H9 (cell line): ENCODE measurements at regions not wholly inside any gene's neighbourhood (a gene's known extent, or its start where the extent isn't known, plus 50 kb on each side); places are given as distances from the start of the nearest gene placed in this dataset.

Experiments
- DNase-seq: peaks from one replicate; pipeline ENCODE4 v3.0.0-alpha.2; 2017
- H2AFZ ChIP-seq: one replicate; pipeline ENCODE4 v1.6.1; 2013; ENCODE audit warnings: mild to moderate bottlenecking, low read length, control low read depth, moderate library complexity
- H2AK5ac ChIP-seq: 2 replicates; pipeline ENCODE4 v1.6.1; 2013; ENCODE audit warnings: low read length, control low read depth, mixed read lengths; ENCODE audit not compliant: insufficient read length
- H2BK120ac ChIP-seq: one replicate; pipeline ENCODE4 v1.6.1; 2013; ENCODE audit warnings: low read depth, mild to moderate bottlenecking, low read length, control low read depth, inconsistent platforms; ENCODE audit not compliant: poor library complexity, severe bottlenecking
- H2BK12ac ChIP-seq: 2 replicates; pipeline ENCODE4 v1.6.1; 2013; ENCODE audit warnings: low read length, control low read depth, mixed read lengths, low read depth; ENCODE audit not compliant: insufficient read length
- H2BK15ac ChIP-seq: 2 replicates; pipeline ENCODE4 v1.6.1; 2013; ENCODE audit warnings: low read depth, low read length, control low read depth
- H2BK20ac ChIP-seq: one replicate; pipeline ENCODE4 v1.6.1; 2013; ENCODE audit warnings: low read depth, mild to moderate bottlenecking, low read length, control low read depth, inconsistent platforms; ENCODE audit not compliant: poor library complexity, severe bottlenecking
- H2BK5ac ChIP-seq: 2 replicates; pipeline ENCODE4 v1.6.1; 2013; ENCODE audit warnings: low read length, control low read depth, mixed read lengths; ENCODE audit not compliant: insufficient read length
- H3K14ac ChIP-seq: 2 replicates; pipeline ENCODE4 v1.6.1; 2013; ENCODE audit warnings: low read length, control low read depth; ENCODE audit not compliant: insufficient read depth
- H3K18ac ChIP-seq: 2 replicates; pipeline ENCODE4 v1.6.1; 2013; ENCODE audit warnings: low read depth, mild to moderate bottlenecking, mixed read lengths, low read length, control low read depth; ENCODE audit not compliant: insufficient read length
- H3K23ac ChIP-seq: 2 replicates; pipeline ENCODE4 v1.6.1; 2013; ENCODE audit warnings: low read length, control low read depth, mixed read lengths, low read depth; ENCODE audit not compliant: insufficient read length
- H3K23me2 ChIP-seq: 2 replicates; pipeline ENCODE4 v1.6.1; 2013; ENCODE audit warnings: low read depth, mild to moderate bottlenecking, mixed read lengths, low read length, control low read depth; ENCODE audit not compliant: insufficient read length, poor library complexity, severe bottlenecking
- H3K27ac ChIP-seq: 2 replicates; pipeline ENCODE4 v1.5.1; 2013; ENCODE audit warnings: low read length, control low read depth, mixed read lengths, low read depth; ENCODE audit not compliant: insufficient read length
- H3K27me3 ChIP-seq: 2 replicates; pipeline ENCODE4 v1.6.1; 2013; ENCODE audit warnings: low read length, control low read depth, inconsistent platforms; ENCODE audit not compliant: insufficient read depth
- H3K4ac ChIP-seq: 2 replicates; pipeline ENCODE4 v1.6.1; 2013; ENCODE audit warnings: low read depth, mild to moderate bottlenecking, control low read depth, inconsistent platforms, low read length, moderate library complexity
- H3K4me1 ChIP-seq: 2 replicates; pipeline ENCODE4 v1.6.1; 2013; ENCODE audit warnings: low read length, control low read depth, inconsistent platforms; ENCODE audit not compliant: insufficient read depth
- H3K4me2 ChIP-seq: 2 replicates; pipeline ENCODE4 v1.6.1; 2013; ENCODE audit warnings: low read length, control low read depth, mixed read lengths; ENCODE audit not compliant: insufficient read length, insufficient read depth
- H3K56ac ChIP-seq: 2 replicates; pipeline ENCODE4 v1.6.1; 2013; ENCODE audit warnings: low read depth, mild to moderate bottlenecking, mixed read lengths, low read length, control low read depth; ENCODE audit not compliant: insufficient read length
- H3K79me1 ChIP-seq: 2 replicates; pipeline ENCODE4 v1.6.1; 2013; ENCODE audit warnings: low read depth, mild to moderate bottlenecking, moderate library complexity, low read length, control low read depth, inconsistent platforms; ENCODE audit not compliant: insufficient read depth, poor library complexity, severe bottlenecking
- H3K79me2 ChIP-seq: 2 replicates; pipeline ENCODE4 v1.6.1; 2013; ENCODE audit warnings: low read length, control low read depth, inconsistent platforms; ENCODE audit not compliant: insufficient read depth
- H3K9ac ChIP-seq: 2 replicates; pipeline ENCODE4 v1.6.1; 2013; ENCODE audit warnings: low read length, control low read depth, mixed read lengths; ENCODE audit not compliant: insufficient read length; ENCODE audit errors: extremely low read depth
- H3K9me3 ChIP-seq: one replicate; pipeline ENCODE4 v1.6.1; 2013; ENCODE audit warnings: low read depth, low read length, inconsistent platforms; ENCODE audit not compliant: control insufficient read depth
- H3T11ph ChIP-seq: one replicate; pipeline ENCODE4 v1.6.1; 2013; ENCODE audit warnings: mild to moderate bottlenecking, low read length, control low read depth, inconsistent platforms
- H4K20me1 ChIP-seq: one replicate; pipeline ENCODE4 v1.6.1; 2013; ENCODE audit not compliant: control insufficient read depth, insufficient read length, insufficient read depth
- H4K5ac ChIP-seq: 2 replicates; pipeline ENCODE4 v1.6.1; 2013; ENCODE audit warnings: low read depth, mild to moderate bottlenecking, mixed read lengths, low read length, control low read depth; ENCODE audit not compliant: insufficient read length
- H4K8ac ChIP-seq: replicated peaks from 2 replicates; pipeline ENCODE4 v1.6.1; 2013; ENCODE audit warnings: low read length, control low read depth, mixed read lengths, low read depth; ENCODE audit not compliant: insufficient read length
- H4K91ac ChIP-seq: 2 replicates; pipeline ENCODE4 v1.6.1; 2013; ENCODE audit warnings: low read depth, mild to moderate bottlenecking, moderate library complexity, mixed read lengths, low read length, control low read depth; ENCODE audit not compliant: insufficient read length
- H3K27ac Mint-ChIP-seq, 3 experiments: 2 replicates in 2 of 3; 3 replicates in 1 of 3; pipeline ENCODE4 v1.8.0; 2020 to 2021; ENCODE audit warnings: mixed read lengths in 3 of 3, mild to moderate bottlenecking in 1 of 3, moderate library complexity in 1 of 3
- H3K27me3 Mint-ChIP-seq: 2 replicates; pipeline ENCODE4 v1.8.0; 2021; ENCODE audit warnings: low read depth, mild to moderate bottlenecking, moderate library complexity, mixed read lengths
- H3K36me3 Mint-ChIP-seq, 3 experiments: 2 replicates in 2 of 3; 3 replicates in 1 of 3; pipeline ENCODE4 v1.8.0; 2020 to 2021; ENCODE audit warnings: low read depth in 3 of 3, mixed read lengths in 3 of 3; ENCODE audit not compliant: insufficient read depth in 1 of 3
- H3K4me1 Mint-ChIP-seq, 2 experiments: 2 replicates each; pipeline ENCODE4 v1.8.0; 2020; ENCODE audit warnings: mixed read lengths in 2 of 2
- H3K4me3 Mint-ChIP-seq, 2 experiments: 2 replicates in 1 of 2; 3 replicates in 1 of 2; pipeline ENCODE4 v1.8.0; 2020 to 2021; ENCODE audit warnings: mild to moderate bottlenecking in 2 of 2, mixed read lengths in 2 of 2, moderate library complexity in 1 of 2
- H3K9me3 Mint-ChIP-seq, 2 experiments: 2 replicates in 1 of 2; 3 replicates in 1 of 2; pipeline ENCODE4 v1.8.0; 2020; ENCODE audit warnings: mild to moderate bottlenecking in 2 of 2, mixed read lengths in 2 of 2, moderate library complexity in 1 of 2
- CTCF ChIP-seq: fragments of 200-600 bp; sonication (generic); conservative IDR thresholded peaks from 3 replicates; pipeline ENCODE4 v1.8.0; 2021; ENCODE audit warnings: antibody characterized with exemption, mild to moderate bottlenecking
- WGBS: extraction: QIAGEN DNeasy Blood & Tissue Kit; methylation state at CpG from one replicate; pipeline ENCODE4 v1.1.7; 2013; ENCODE audit warnings: missing lambda C conversion rate, low lambda C conversion rate, mixed read lengths; ENCODE audit not compliant: insufficient read length; ENCODE audit errors: extremely low coverage; 5-methylcytosine and 5-hydroxymethylcytosine counted together

GRCh38 chr5:136522217-136522956, 157.0 kb upstream of the TRPC7 start:
- H3K14ac ChIP-seq = no peak overlapping the region
- no peak overlapping the region for H2BK12ac ChIP-seq
- no peaks in the 10 kb centered on the region for H3K23me2 ChIP-seq
- no peak overlapping the region for H2BK120ac ChIP-seq
- no peaks in the 10 kb centered on the region for H3K79me2 ChIP-seq
- no peaks in the 10 kb centered on the region for H3K4me1 ChIP-seq
- H3K4ac ChIP-seq = no peak overlapping the region
- no peak overlapping the region for H2BK20ac ChIP-seq
- no peak overlapping the region for H3K9ac ChIP-seq
- H3K23ac ChIP-seq = no peak overlapping the region
- no peak overlapping the region for H3T11ph ChIP-seq
- no peak overlapping the region for H4K91ac ChIP-seq
- no peaks in the 10 kb centered on the region for H4K20me1 ChIP-seq
- no peak for TF ChIP-seq CTCF
- H3K56ac ChIP-seq = no peak overlapping the region
- H4K5ac ChIP-seq = no peak overlapping the region
- no peaks in the 10 kb centered on the region for H3K9me3 ChIP-seq
- Mint-ChIP-seq H3K27ac (no peak overlapping the region), H3K4me3 (no peak overlapping the region), H3K36me3 (no peaks in the 10 kb centered on the region; a peak in 1 of 7 replicates), H3K4me1 (peaks cover 6 to 14% of the 10 kb centered on the region in 2 experiments; a peak in 3 of 4 replicates), H3K27me3 (peaks cover 5% of the 10 kb centered on the region), H3K9me3 (no peaks in the 10 kb centered on the region; a peak in 1 of 5 replicates)
- no peak overlapping the region for H3K18ac ChIP-seq
- no peak overlapping the region for H3K4me2 ChIP-seq
- no peak overlapping the region for H2AFZ ChIP-seq
- no peak overlapping the region for H2AK5ac ChIP-seq
- H3K79me1 ChIP-seq = no peaks in the 10 kb centered on the region
- no peak overlapping the region for H3K27ac ChIP-seq
- no peak overlapping the region for H2BK15ac ChIP-seq
- no peak overlapping the region for H4K8ac ChIP-seq
- no peak overlapping the region for H2BK5ac ChIP-seq
- WGBS = no CpG with 5 or more reads among the region's 3 CpGs
- no peaks in the 10 kb centered on the region for H3K27me3 ChIP-seq
- DNase-seq = no peak
